Stimulated activated CD4-positive, alpha-beta T cell treated with anti-CD3 and anti-CD28 coated beads, Interleukin-12 subunit alpha, Interleukin-12 subunit beta, amount 100 ng/mL, for 4 hours (primary cell): ENCODE measurements at regions not wholly inside any gene's neighbourhood (a gene's known extent, or its start where the extent isn't known, plus 50 kb on each side); places are given as distances from the start of the nearest gene placed in this dataset.

ENCODE experiments used
- DNase-seq: peaks from one replicate; pipeline ENCODE4 v3.0.0-alpha.2; 2020

DNA sequence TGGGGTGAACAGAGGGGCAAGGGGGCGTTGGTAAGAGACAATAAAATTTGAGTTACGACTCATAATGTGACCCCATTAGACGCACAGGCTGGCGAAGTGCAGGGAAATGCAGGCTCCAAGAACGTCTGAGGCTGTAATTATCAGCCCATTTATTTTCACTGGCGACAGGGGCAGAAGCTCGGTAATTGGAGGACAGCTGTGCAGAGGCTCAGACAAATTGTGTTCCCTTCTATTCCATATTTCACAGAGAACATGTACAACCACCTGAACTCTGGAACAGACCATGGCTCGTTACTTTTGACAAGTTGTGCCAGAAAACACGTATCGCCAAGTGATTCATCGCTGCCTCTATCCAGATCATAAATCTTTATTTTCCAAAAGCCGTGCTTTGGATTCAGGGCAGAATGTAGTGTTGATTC lies 137.3 kb upstream of the FRMD4A start:
- DNase-seq = no peak

DNA sequence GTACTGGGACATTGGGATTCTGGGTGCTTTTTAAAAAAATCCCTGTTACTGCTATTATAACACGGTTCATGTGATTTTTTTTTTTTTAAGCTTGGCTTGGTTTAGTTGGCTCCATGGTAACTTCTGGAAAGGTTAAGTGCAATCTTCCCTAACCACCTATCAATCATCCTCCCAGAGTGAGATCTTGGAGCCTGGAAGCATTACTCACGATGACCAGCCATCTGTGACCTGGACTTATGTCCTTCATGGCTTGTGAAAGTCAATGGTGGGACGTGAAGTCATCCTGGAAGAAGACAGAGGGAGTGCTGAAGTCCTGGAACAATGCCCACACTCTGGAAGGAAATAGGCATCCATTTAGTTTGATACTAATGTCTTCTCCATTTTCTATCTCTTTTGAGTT lies 135.5 kb upstream of the FRMD4A start:
- no peak for DNase-seq

DNA sequence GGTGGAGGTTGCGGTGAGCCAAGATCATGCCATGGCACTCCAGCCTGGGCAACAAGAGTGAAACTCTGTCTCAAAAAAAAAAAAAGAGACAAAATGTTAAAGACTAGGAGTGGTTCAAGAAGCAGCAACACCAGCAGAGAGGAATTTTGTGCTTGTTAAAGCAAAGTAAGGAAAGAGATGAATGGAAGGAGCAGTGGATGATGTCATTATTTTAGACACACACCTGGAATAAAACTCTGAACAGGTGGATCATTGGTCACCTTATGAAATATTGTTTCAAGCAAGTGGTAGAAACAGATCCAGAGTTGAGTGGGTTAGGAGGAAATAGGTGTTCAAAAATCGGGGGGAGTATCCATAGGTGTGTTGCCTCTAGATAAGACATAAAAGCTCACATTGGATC lies 129.7 kb upstream of the FRMD4A start:
- DNase-seq = no peak

DNA sequence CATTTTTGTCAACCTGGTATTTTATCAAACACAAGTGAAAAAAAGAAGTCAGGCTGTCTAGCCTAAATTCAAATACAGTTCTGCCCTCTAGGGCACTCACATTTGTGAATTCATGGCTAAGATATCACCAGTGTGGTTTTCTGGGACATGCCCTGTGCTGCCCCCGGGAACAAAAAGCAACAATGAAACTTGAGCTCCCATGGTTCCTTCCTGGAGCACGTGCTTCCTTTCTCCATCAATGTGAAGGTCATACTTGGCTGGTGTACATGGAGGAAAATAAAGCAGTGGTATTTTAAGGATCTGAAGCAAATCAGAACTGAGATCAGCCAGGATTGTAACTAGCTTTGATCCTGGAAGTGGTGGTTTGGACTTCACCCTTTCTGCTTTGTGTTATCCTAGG lies 128.9 kb upstream of the FRMD4A start:
- DNase-seq = no peak

DNA sequence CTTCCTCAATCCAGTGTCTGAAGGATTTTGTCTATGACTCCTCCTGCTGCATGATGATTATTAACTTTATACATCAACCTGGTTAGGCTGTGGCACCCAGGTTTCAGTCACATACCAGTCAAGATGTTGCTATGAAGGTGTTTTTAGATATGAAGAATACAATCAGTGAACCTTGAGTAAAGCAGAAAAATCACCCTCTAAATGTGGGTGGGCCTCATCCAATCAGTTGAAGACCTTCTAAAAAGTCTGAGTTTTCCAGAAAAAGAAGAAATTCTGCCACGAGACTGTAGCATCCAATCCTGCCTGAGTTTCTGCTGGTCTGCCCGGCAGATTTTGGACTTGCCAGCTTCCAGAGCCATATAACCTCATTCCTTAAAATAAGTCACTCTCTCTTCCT lies 126.1 kb upstream of the FRMD4A start:
- no peak for DNase-seq

DNA sequence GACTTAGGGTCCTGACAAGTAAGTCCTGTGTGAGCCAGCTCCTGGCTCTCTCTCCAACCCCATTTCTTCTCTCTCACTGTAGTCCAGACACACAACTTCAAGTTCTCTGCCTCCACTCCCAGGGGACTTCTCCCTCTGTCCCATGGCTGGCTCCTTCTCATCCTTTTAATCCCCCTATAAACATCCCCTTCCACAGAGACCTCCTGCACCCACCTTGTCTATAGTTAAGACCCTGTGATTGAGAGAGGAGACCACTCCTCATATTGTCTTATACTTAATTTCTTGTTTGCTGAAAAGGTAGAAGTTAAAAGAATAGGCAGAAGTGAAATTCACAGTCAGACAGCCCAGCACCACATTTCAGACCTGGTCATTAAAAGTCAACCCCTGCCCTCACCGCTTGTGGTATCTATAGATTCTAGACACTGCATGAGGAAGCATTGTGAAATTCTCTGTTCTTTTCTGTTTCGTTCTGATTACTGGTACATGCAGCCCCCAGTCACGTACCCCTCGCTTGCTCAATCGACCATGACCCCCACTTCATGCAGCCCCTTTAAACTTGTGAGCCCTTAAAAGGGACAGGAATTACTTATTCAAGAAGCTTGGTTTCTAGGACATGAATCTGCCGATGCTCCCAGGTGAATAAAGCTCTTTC lies 125.6 kb upstream of the FRMD4A start:
- no peak for DNase-seq

DNA sequence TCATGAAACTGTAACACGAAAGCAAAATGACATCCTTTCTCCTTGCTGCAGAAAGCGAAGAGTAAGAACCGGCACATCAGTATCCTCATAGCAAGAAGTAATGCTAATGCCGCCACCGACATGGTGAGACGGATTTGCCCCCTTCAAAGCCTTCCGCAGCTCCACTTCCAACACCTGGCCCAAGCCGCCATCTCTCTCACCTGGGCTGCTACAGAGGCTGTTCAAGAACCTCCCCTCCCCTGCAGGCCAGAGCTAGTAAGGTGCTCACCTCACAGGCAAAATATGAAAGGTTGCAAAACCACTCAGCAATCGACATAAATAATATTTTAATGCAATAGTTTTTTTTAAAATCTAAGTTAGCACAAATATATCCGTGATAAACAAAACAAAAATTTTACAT lies 123.9 kb upstream of the FRMD4A start:
- no peak for DNase-seq

DNA sequence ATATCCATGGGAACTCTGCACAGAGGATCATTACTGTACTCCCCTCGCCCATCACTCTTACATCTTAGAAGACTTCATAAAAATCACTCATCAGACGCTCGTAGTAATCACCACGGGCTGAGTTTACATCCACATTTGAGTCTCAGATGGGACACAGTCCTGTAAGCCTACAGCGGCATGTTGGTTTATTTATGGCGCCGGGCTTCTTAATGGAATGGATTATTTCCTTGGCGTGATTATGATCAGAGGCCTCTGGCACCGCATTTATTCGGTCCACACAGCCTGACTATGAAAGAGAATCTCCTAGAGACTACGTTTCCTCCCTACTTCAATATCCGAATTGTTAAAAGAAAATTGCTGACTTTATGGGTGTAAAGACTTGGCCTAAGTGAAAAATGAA lies 123.5 kb upstream of the FRMD4A start:
- DNase-seq = no peak

DNA sequence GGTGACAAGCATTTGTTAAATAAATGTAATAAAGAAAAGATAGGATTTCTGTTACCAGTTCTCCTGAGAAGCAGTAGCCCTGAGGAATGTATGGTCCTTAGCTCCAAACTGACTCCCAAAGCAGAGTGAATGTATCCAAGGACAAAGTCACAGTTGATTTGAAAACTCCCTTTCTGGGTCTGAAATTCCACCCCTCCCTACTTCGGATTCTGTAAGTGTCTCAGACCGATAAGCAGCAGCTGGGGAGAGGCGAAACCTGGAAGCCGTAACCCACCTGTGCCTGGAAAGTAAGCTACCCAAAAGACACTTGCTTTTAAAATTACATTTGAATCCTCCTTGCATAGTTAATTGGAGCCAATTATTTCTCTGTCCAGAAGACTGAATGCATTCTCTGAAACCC lies 122.9 kb upstream of the FRMD4A start:
- DNase-seq = no peak

DNA sequence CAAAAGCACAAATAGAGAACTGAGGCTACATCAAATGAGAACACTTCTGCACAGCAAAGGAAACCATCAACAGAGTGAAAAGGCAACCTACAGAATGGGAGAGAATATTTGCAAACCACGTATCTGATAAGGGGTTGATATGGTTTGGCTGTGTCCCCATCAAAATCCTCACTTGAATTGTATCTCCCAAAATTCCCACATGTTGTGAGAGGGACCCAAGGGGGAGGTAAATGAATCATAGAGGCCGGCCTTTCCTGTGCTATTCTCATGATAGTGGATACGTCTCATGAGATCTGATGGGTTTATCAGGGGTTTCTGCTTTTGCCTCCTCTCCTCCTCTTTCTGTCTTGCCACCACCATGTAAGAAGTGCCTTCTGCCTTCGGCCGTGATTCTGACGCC lies 120.6 kb upstream of the FRMD4A start:
- DNase-seq = no peak

DNA sequence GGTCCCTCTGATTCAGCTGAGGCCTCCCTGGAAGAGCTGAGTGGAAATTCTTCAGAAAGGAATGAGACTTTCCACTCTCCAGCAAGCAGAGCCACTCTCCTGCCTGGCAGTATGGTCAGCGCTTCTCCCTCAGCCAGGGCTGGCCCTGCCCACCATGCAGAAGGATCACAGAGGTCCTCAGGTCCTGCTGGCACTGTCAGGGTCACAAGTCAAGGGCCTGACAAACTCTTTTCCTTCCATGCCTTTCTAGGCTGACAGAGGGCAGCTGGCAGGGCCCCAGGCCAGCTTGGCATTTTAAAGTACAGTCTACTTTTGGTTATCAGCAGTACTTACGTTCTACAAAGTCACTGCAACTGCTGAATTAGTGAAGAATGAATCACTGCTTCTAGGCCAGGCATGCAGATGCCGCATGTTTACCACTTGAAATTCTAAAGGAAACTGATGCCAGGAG lies 119.3 kb upstream of the FRMD4A start:
- DNase-seq = no peak

DNA sequence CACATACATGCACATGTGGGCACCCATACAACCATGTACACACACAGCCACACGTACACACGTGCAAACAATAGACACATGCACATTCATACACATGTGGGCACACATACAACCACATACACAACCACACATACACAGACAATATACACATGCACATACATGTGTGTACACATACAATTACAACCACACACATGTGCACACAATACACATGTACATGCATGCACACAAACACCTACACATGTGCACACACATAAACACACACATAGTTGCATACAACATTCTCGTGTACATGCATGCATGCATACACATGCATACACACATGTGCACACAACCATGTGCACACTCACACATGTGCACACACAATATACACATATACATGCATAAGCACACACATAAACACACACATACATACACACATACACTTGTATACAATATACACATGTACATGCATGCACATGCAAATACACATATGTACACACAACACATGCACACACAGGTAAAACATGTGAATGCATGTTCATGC lies 118.6 kb upstream of the FRMD4A start:
- no peak for DNase-seq

DNA sequence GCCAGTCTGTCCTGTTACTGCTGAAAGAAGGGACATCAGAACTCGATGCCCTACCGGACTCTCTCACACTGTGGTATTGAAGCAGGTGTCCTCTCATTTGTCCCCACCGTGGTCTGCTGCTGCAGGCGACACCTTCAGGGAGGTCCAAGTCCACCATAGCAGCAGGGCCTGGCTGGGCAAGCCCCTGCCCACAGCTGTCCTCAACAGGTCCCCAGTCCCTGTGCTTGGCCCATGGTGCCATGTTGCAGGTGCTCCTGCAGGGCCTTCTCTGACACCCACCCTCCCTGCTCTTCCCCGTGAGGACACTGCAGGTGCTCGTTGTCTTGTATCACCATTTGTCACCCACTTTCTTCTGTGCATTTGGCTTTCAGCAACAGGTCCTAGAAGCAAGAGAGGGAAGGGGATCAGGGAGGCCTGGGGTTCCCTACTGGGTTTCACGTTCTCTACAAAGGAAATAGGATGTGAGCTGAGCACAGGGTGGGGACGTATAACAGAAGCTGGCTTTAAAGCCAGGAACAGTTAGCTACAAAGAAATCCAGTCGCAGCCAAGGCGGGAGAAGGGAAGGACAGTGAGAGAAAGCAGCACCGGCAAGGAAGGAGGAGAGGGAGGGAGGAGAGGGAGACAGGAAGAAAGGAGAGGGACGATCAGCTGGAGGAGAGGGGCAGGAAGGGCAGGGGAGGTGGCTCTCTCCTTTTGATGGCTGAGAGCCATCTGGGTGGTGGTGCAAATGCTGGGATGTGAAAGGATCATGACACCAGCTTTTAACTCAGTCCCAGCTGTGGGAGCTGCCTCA lies 117.7 kb upstream of the FRMD4A start:
- no peak for DNase-seq

DNA sequence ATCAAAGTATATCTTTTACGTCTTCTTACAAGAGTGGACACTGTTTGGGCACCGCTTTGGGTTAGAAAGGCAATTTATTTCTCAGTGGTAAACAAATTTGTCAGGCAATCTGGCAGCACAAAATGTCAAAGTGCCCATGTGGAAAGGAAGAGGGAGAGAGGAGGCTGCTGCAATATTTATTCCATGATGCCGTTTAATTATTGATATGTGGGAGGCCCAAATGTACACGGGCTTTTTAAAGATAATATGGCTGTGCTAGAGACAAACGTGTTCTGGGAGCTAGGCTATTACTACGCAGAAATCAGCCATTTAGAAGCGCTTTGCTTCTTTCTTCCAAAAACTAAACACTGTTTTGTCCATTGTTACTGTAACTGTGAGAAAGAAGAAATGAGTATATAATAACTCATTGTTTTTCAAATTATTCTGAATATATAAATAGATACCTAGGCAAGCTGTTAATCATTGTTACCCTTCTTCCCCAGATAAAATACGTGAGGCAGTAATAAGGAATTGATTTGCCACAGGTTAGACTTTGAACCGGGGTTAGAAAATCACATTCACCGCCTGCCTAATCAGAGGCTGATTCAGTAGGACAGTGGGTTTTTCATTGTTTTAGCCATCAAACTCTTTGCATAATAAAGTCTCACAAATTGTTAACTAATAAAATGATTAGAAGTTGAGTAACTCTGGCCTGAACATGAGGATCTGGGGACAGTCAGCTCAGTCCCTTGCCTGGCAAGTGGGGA lies 116.5 kb upstream of the FRMD4A start:
- DNase-seq = no peak

DNA sequence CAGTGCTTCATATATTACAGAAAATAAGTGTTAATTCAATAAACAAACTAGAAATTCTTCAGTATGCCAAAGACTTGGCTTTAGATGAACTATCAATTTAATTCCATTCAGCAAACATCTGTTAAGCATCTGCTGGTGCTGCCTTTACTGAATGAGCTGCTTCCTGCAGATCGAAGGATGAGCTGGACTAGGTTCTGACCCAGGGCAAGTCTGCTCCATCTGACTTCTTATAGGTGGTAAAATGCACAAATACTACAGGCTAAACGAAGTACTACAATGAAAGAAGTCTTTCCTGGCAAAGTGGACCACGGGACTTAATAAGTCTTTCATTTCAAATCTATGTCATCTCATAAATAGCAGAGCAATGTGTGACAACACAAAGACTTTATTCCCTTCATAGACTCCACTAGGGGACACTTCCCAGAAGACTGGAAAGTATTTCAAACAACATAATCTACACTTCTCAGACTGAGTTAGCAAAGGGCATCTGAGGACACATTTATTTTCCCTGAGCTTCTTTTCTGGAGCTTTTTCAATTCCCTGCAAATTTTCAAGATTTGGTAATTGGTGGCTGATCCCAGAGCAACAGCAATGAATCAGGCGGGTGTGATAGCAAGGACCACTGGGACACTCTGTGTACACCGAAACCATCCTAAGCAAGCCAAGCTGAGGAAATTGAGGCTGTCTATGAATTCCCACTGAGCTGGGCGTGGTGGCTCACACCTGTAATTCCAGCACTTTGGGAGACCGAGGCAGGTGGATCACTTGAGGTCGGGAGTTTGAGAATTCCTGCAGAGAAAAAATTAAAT lies 108.9 kb upstream of the FRMD4A start:
- DNase-seq = no peak

DNA sequence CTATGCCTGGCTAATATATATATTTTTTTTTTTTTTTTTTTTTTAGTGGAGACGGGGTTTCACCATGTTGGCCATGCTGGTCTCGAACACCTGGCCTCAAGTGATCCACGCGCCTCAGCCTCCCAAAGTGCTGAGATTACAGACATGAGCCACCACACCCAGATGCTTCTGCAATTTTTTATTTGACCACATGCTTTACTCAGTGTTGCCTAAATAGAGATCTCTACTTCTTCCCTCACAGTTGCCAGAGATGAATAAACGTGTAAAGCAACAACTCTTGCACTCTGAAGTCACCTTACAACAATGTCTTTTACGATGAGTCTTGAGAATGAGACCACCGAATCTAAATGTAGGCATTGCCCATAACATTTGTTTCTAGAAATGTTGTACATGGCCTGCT lies 107.9 kb upstream of the FRMD4A start:
- DNase-seq = no peak

DNA sequence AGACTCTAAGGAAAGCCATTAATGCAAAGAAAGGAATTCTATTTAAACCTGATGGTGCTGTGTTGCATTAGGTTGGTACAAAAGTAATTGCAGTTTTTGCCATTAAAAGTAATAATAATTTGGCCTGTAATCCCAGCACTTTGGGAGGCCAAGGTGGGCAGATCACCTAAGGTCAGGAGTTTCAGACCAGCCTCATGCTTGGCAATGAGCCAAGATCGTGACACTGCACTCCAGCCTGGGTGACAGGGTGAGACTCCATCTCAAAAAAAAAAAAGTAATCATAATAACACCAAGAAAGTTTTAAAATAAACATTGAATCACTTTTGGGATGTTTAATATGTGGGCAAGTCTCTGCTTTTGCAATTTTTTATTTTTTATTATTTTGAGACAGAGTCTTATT lies 107.3 kb upstream of the FRMD4A start:
- no peak for DNase-seq

DNA sequence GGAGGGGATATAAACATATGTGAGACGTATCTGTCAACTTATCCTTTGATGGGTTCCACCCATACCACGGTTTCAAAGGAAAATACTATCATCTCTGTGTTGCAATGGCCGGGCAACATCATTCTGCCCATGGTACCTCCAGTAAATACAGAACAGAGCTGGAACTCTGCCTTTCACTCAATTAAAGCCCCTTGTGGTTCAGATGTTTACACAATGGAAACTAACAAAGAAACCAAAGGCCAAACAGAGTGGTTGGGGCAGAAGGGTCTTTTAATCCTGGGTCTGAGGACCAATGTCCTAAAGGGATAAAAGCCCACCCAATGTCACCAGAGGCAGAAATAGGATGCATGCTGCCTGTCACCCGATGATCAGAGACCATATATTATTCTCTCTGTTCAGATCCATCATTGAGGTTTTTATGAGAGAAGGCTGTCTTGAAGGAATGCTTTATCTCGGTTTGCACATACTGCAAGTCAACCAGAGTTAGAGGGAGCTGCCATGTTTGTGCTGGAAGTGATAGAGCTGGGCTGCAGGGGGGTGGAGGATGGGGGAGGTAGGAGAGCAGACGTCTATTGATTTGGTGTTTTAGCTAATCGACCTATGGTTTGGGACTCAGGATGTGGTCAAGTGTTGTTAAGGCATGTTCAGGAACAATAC lies 105.4 kb upstream of the FRMD4A start:
- no peak for DNase-seq

DNA sequence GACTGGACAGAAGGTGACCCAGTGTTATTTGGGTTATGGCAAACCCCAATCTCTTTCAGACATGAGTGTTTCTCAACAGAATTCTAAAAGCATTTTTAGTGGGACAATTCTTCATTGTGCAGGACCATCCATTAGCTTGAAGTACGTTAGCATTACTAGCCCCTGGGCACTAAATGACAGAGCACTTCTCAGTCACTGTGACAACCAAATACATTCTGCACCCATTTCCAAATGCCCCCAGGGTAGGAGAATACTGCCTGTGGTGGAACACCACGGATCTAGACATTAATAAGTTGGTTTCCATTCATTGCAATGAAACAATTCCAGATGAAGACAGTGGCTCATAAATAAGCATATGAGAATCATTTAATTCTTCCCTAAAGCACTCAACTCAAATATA lies 102.4 kb upstream of the FRMD4A start:
- DNase-seq = no peak

DNA sequence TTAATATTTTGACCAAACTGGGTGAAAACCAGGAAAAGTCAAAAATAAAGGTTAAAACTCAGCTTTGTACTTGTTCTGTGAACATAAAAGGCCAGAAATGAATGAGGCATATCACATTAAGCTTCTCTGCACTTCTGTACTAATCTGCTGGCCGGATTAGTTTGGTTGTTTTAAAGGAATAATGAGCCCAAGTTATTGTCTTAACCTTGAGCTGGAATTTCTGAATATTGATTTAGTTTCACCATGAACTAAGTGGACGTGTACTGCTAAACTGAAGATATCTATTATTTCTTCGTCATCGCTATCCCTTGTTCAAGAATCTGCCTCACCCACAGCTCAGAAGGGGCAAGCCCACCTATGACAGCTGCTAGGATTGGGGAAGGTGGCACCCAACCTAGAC lies 101.1 kb upstream of the FRMD4A start:
- DNase-seq = no peak

DNA sequence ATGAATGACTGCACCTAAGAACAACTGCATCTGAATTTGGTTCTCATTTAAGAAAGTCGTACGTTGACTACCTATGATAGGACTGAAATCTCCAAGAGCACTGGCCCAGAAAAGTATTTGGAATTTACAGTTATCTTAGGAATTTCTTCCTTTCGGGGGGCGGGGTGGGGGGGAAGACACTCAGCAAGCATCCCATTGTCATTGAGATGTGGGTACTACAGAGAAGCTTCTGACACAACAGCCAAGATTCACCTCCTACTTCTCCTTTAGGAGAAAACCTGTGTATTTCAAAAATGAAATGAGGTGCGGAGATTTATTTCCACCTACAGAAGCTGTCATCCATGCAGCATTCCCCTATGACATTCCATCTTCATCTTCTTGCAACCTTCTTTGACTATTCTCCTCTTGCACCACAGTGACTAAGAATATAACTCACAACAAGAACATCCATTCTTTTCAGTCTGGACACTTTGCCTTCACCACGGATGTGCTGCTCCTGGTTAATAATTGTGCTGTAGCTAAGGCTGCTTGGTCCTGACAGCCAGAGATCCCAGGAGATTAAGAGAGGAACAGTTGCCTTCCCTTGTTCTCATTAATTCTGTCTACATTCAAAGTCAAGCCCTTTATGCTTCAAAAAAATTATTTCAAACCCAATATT lies 98.4 kb upstream of the FRMD4A start:
- no peak for DNase-seq

DNA sequence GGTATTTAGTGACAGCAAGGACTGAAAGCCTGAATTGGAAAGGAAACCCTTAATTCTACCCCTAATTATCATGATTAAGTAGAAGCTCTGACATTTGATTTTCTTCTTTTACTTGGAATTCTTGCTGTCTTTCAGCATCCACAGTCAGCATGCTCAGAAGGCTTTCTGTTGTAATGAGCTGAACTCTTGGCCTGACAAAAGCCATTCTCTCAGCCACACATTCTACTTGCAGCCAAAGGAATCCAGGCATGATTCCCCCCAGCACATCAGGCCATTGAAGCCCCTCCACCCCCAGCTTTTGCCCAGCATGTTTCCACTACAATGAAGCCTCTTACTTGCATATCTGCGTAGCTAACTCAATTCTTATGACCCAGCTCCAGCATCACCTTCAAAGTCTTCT lies 94.3 kb upstream of the FRMD4A start:
- DNase-seq = no peak
